ENCODE measurements at regions not wholly inside any gene's neighbourhood (a gene's known extent, or its start where the extent isn't known, plus 50 kb on each side); places are given as distances from the start of the nearest gene placed in this dataset.

GRCh38 chr15:88307344-88307743 is 50.8 kb upstream of the NTRK3 start:
- Mint-ChIP-seq H3K4me1 (ENCODE audit: low read depth) (no peaks in the 10 kb centered on the region), H3K27me3 (peaks cover 28% of the 10 kb centered on the region), H3K27ac (no peak overlapping the region), H3K36me3 (ENCODE audit: insufficient read depth) (no peaks in the 10 kb centered on the region), H3K9me3 (ENCODE audit: low read depth) (no peaks in the 10 kb centered on the region), H3K4me3 (ENCODE audit: low read depth) (no peak overlapping the region)
- DNase-seq (ENCODE audit: low spot score, unreplicated experiment): no peak
- no peak for TF ChIP-seq CTCF (IDR thresholded peaks at IDR 0.05; ENCODE audit: unreplicated experiment)

All from progenitor cell of endocrine pancreas (in vitro differentiated cells).